Gastrocnemius medialis (tissue), 4 donors: ENCODE measurements at regions not wholly inside any gene's neighbourhood (a gene's known extent, or its start where the extent isn't known, plus 50 kb on each side); places are given as distances from the start of the nearest gene placed in this dataset.

Experiments
- POLR2A ChIP-seq, 2 donors: fragments of 450-650 bp; IDR thresholded peaks; one replicate each; pipeline ENCODE4 v1.6.1; 2017; ENCODE audit warnings: antibody characterized with exemption in 2 of 2, mild to moderate bottlenecking in 2 of 2, moderate library complexity in 2 of 2
- TF ChIP-seq, protein P1 (sequence below), 5 experiments: fragments of 450-650 bp in 3 of 5; fragments of 200-600 bp in 2 of 5; sonication (generic) in 2 of 5; IDR thresholded peaks in 4 of 5; conservative IDR thresholded peaks in 1 of 5; 1 replicate in 4 of 5; 2 replicates in 1 of 5; pipeline ENCODE4 v1.5.1; 2016 to 2019; ENCODE audit warnings: antibody characterized with exemption in 5 of 5, mild to moderate bottlenecking in 3 of 5, moderate library complexity in 3 of 5

GRCh38 chr5:87645224-87645623, 232.5 kb upstream of the CCNH start:
- TF ChIP-seq, protein P1, sequence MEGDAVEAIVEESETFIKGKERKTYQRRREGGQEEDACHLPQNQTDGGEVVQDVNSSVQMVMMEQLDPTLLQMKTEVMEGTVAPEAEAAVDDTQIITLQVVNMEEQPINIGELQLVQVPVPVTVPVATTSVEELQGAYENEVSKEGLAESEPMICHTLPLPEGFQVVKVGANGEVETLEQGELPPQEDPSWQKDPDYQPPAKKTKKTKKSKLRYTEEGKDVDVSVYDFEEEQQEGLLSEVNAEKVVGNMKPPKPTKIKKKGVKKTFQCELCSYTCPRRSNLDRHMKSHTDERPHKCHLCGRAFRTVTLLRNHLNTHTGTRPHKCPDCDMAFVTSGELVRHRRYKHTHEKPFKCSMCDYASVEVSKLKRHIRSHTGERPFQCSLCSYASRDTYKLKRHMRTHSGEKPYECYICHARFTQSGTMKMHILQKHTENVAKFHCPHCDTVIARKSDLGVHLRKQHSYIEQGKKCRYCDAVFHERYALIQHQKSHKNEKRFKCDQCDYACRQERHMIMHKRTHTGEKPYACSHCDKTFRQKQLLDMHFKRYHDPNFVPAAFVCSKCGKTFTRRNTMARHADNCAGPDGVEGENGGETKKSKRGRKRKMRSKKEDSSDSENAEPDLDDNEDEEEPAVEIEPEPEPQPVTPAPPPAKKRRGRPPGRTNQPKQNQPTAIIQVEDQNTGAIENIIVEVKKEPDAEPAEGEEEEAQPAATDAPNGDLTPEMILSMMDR (IDR thresholded peaks at IDR 0.05 in 4 of 5, conservative IDR thresholded peaks at IDR 0.05 in 1 of 5): no peak
- TF ChIP-seq POLR2A (IDR thresholded peaks at IDR 0.05): no peak
